Chondrocyte (in vitro differentiated cells): ENCODE measurements at regions not wholly inside any gene's neighbourhood (a gene's known extent, or its start where the extent isn't known, plus 50 kb on each side); places are given as distances from the start of the nearest gene placed in this dataset.
A peak's percentile ranks its signal among the peaks of the same experiment; 100 is the strongest.

Experiments
- DNase-seq: peaks from one replicate; pipeline ENCODE4 v3.0.0; 2021; ENCODE audit warnings: mixed read lengths, low spot score
- H3K27ac Mint-ChIP-seq: one replicate; pipeline ENCODE4 v1.8.0; 2021; ENCODE audit warnings: mild to moderate bottlenecking, moderate library complexity, mixed read lengths; ENCODE audit not compliant: unreplicated experiment
- H3K27me3 Mint-ChIP-seq: 2 replicates; pipeline ENCODE4 v1.8.0; 2021; ENCODE audit warnings: low read depth, mixed read lengths
- H3K36me3 Mint-ChIP-seq: 2 replicates; pipeline ENCODE4 v1.8.0; 2021; ENCODE audit warnings: low read depth, mixed read lengths
- H3K4me1 Mint-ChIP-seq: 2 replicates; pipeline ENCODE4 v1.8.0; 2021; ENCODE audit warnings: low read depth, mild to moderate bottlenecking, mixed read lengths
- H3K4me3 Mint-ChIP-seq: one replicate; pipeline ENCODE4 v1.8.0; 2021; ENCODE audit warnings: mild to moderate bottlenecking, moderate library complexity, mixed read lengths; ENCODE audit not compliant: unreplicated experiment
- H3K9me3 Mint-ChIP-seq: 2 replicates; pipeline ENCODE4 v1.8.0; 2021; ENCODE audit warnings: low read depth, mixed read lengths
- TF ChIP-seq, protein P1 (sequence below): fragments of 200-600 bp; sonication (generic); IDR thresholded peaks from 2 replicates; pipeline ENCODE4 v1.5.0; 2021; ENCODE audit warnings: antibody characterized with exemption, mild to moderate bottlenecking, moderate library complexity

DNA sequence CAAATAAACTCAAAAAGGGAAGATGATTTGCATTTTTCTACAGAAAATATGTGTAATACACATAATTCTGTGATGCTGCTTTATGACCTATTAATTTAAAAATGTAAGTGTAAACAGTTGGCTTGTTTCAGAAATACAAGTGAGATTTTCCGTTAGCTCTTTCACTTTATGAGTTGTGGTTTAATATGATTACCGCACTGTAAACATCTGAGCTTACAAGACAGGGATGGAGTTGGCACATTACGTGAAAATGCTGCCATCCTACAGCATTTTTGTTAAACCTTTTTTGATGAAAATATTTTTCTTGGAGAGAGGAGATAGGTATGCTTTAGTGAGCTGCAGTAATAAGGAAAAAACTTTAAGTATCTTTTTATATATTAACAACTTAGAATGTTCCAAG lies 426.8 kb upstream of the ADAMTS5 start:
- Mint-ChIP-seq H3K4me3 (no peak overlapping the region), H3K27ac (peak overlapping the region; percentile 74), H3K36me3 (no peaks in the 10 kb centered on the region), H3K27me3 (no peaks in the 10 kb centered on the region), H3K4me1 (peaks cover 48% of the 10 kb centered on the region), H3K9me3 (peaks cover 2% of the 10 kb centered on the region)
- TF ChIP-seq, protein P1, sequence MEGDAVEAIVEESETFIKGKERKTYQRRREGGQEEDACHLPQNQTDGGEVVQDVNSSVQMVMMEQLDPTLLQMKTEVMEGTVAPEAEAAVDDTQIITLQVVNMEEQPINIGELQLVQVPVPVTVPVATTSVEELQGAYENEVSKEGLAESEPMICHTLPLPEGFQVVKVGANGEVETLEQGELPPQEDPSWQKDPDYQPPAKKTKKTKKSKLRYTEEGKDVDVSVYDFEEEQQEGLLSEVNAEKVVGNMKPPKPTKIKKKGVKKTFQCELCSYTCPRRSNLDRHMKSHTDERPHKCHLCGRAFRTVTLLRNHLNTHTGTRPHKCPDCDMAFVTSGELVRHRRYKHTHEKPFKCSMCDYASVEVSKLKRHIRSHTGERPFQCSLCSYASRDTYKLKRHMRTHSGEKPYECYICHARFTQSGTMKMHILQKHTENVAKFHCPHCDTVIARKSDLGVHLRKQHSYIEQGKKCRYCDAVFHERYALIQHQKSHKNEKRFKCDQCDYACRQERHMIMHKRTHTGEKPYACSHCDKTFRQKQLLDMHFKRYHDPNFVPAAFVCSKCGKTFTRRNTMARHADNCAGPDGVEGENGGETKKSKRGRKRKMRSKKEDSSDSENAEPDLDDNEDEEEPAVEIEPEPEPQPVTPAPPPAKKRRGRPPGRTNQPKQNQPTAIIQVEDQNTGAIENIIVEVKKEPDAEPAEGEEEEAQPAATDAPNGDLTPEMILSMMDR: no peak
- no peak for DNase-seq

DNA sequence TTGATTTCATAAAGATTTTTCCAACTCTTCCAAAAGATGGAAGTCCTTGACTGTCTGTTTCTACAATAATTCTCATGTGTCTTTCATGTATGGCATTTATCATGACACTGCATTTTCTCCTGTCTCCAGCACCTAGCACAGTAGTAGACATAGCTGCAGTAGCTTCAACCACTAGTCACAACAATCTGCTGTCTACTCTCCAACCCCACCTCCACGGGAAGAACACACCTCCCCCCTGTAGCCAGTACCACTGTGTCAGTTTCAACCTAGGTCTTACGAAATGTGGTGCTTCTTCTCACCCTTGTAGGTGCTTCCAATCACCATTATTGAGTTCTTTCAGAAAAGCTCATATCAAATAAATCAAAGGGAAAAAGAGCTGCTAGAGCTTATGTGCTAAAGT lies 425.1 kb upstream of the ADAMTS5 start:
- TF ChIP-seq, protein P1: no peak
- Mint-ChIP-seq H3K9me3 (peaks cover 2% of the 10 kb centered on the region), H3K27me3 (no peaks in the 10 kb centered on the region), H3K4me1 (peaks cover 47% of the 10 kb centered on the region), H3K36me3 (no peaks in the 10 kb centered on the region), H3K27ac (no peak overlapping the region), H3K4me3 (no peak overlapping the region)
- DNase-seq: no peak

DNA sequence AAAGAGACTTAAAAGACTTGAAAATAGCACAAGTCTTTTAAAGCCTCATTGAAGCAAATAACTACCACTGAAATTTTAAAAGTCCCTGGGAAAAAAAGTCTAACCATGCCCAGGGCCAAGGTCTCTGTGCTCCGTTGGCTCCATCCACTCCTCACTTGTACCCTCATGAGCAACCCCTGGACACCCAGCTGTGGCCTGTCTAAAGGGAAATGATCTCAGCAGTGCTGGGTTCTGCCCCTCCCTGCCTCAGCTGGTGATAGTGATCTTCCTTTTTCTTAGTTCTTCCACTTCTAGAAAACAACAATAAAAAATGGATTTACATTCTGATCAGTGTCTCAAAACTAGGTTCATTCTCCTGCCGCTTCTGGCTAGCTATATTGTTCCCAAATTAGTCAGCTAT lies 423.5 kb upstream of the ADAMTS5 start:
- Mint-ChIP-seq H3K4me1 (peaks cover 47% of the 10 kb centered on the region), H3K36me3 (no peaks in the 10 kb centered on the region), H3K27me3 (no peaks in the 10 kb centered on the region), H3K27ac (no peak overlapping the region), H3K4me3 (no peak overlapping the region), H3K9me3 (peaks cover 2% of the 10 kb centered on the region)
- TF ChIP-seq, protein P1: no peak
- no peak for DNase-seq

DNA sequence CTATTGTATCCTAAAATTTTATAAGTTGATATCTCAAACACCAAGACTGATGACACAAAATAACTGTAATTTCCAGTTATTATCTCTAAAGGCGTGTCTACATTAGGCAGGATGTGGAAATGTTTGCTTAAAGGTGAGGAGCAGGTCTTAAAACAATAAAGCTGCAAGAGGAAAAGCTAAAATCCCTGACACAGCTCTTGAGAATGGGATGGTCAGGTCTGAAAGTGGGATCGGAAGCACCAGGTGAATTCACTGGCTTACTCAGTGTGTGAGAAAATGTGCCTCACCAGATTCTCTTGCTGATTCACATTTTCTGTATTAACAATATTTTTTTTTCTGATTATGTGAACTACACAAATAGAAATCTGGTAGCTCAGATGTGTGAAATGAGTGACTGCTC lies 421.9 kb upstream of the ADAMTS5 start:
- no peak overlapping the region for H3K27ac Mint-ChIP-seq
- TF ChIP-seq, protein P1: no peak

DNA sequence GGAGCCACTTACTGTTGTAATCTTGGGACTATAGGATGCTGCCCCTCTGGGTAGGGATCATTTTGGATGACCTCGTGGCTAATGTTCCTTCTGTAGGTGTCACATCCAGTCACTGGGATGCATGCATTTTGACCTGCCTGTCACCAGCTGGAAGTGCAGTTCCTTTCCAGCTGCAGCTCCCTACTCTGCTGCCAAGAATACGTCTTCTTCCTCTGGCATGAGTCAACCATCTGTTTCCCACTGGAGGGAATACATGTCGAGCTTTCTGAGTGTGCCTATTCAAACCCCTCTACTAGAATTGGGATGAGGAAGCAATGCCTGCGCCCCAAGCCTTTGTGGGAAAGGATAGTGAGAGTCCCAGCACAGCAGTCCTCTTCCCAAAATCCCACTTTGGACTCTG lies 415.5 kb upstream of the ADAMTS5 start:
- Mint-ChIP-seq H3K36me3 (no peaks in the 10 kb centered on the region), H3K4me1 (peaks cover 8% of the 10 kb centered on the region), H3K9me3 (peaks cover 6% of the 10 kb centered on the region), H3K4me3 (no peak overlapping the region), H3K27ac (no peak overlapping the region), H3K27me3 (no peaks in the 10 kb centered on the region)
- TF ChIP-seq, protein P1: no peak
- no peak for DNase-seq

More for the DNA sequence above, 421.9 kb upstream of the ADAMTS5 start:
- no peaks in the 10 kb centered on the region for H3K36me3 Mint-ChIP-seq
- H3K4me3 Mint-ChIP-seq: no peak overlapping the region
- H3K27me3 Mint-ChIP-seq: no peaks in the 10 kb centered on the region
- H3K9me3 Mint-ChIP-seq: peaks cover 2% of the 10 kb centered on the region
- H3K4me1 Mint-ChIP-seq: peaks cover 35% of the 10 kb centered on the region
- no peak for DNase-seq
